ENCODE measurements at regions not wholly inside any gene's neighbourhood (a gene's known extent, or its start where the extent isn't known, plus 50 kb on each side); places are given as distances from the start of the nearest gene placed in this dataset.

GRCh38 chr4:181158971-181159370, 1084.2 kb upstream of the TENM3 start:
- Histone ChIP-seq H2BK15ac (ENCODE audit: low read depth, poor library complexity, severe bottlenecking) (no peak overlapping the region), H2BK120ac (ENCODE audit: low read depth, low read length) (no peak overlapping the region), H2AFZ (ENCODE audit: low read depth, low read length) (no peak overlapping the region), H3K14ac (ENCODE audit: low read length in 2 of 2) (no peak overlapping the region), H4K8ac (ENCODE audit: low read length) (no peak overlapping the region), H3K27ac (ENCODE audit: low read length, poor library complexity, severe bottlenecking) (no peak overlapping the region), H2BK5ac (ENCODE audit: low read depth, low read length, poor library complexity, severe bottlenecking) (no peak overlapping the region), H3K23ac (ENCODE audit: low read length in 2 of 2) (no peak overlapping the region), H3K79me1 (replicated peaks; ENCODE audit: low read length, poor library complexity, severe bottlenecking) (no peaks in the 10 kb centered on the region), H3K9me3 (ENCODE audit: control insufficient read depth, low read length) (no peaks in the 10 kb centered on the region), H3K27me3 (ENCODE audit: control insufficient read depth in 1 of 2, insufficient read depth in 1 of 2, low read length in 2 of 2) (no peaks in the 10 kb centered on the region), H3K4me1 (ENCODE audit: control insufficient read depth, insufficient read depth, low read depth, low read length) (no peaks in the 10 kb centered on the region), H3K4me2 (ENCODE audit: low read length, poor library complexity, severe bottlenecking) (no peak overlapping the region), H3K9ac (ENCODE audit: low read length) (no peak overlapping the region), H3K4ac (ENCODE audit: low read depth in 1 of 2, low read length in 2 of 2) (no peak overlapping the region), H3K36me3 (ENCODE audit: control insufficient read depth in 1 of 2, insufficient read depth in 2 of 2, low read depth in 1 of 2, low read length in 2 of 2) (no peaks in the 10 kb centered on the region), H3K4me3 (ENCODE audit: insufficient read depth in 1 of 2, low read depth in 1 of 2, low read length in 2 of 2) (no peak overlapping the region), H3K18ac (ENCODE audit: low read depth in 1 of 2, low read length in 2 of 2) (no peak overlapping the region), H2BK12ac (ENCODE audit: low read length in 2 of 2) (no peak overlapping the region), H2AK5ac (ENCODE audit: low read length, severe bottlenecking) (no peak overlapping the region), H4K91ac (ENCODE audit: low read length) (no peak overlapping the region)
- DNase-seq = no peak
- 86% methylated on average over 6 of the region's 8 CpGs for WGBS

GRCh38 chr4:181161669-181162068, 1081.5 kb upstream of the TENM3 start:
- Histone ChIP-seq H3K36me3 (ENCODE audit: control insufficient read depth in 1 of 2, insufficient read depth in 2 of 2, low read depth in 1 of 2, low read length in 2 of 2) (no peaks in the 10 kb centered on the region), H2BK15ac (ENCODE audit: low read depth, poor library complexity, severe bottlenecking) (no peak overlapping the region), H3K27ac (ENCODE audit: low read length, poor library complexity, severe bottlenecking) (no peak overlapping the region), H2AFZ (ENCODE audit: low read depth, low read length) (no peak overlapping the region), H3K27me3 (ENCODE audit: control insufficient read depth in 1 of 2, insufficient read depth in 1 of 2, low read length in 2 of 2) (no peaks in the 10 kb centered on the region), H3K14ac (ENCODE audit: low read length in 2 of 2) (no peak overlapping the region), H3K23ac (ENCODE audit: low read length in 2 of 2) (no peak overlapping the region), H3K9ac (ENCODE audit: low read length) (no peak overlapping the region), H2AK5ac (ENCODE audit: low read length, severe bottlenecking) (no peak overlapping the region), H3K4me1 (ENCODE audit: control insufficient read depth, insufficient read depth, low read depth, low read length) (no peaks in the 10 kb centered on the region), H3K18ac (ENCODE audit: low read depth in 1 of 2, low read length in 2 of 2) (no peak overlapping the region), H4K91ac (ENCODE audit: low read length) (no peak overlapping the region), H2BK5ac (ENCODE audit: low read depth, low read length, poor library complexity, severe bottlenecking) (no peak overlapping the region), H3K9me3 (ENCODE audit: control insufficient read depth, low read length) (no peaks in the 10 kb centered on the region), H2BK12ac (ENCODE audit: low read length in 2 of 2) (no peak overlapping the region), H2BK120ac (ENCODE audit: low read depth, low read length) (no peak overlapping the region), H3K4me3 (ENCODE audit: insufficient read depth in 1 of 2, low read depth in 1 of 2, low read length in 2 of 2) (no peak overlapping the region), H3K4ac (ENCODE audit: low read depth in 1 of 2, low read length in 2 of 2) (no peak overlapping the region), H3K4me2 (ENCODE audit: low read length, poor library complexity, severe bottlenecking) (no peak overlapping the region), H4K8ac (ENCODE audit: low read length) (no peak overlapping the region), H3K79me1 (replicated peaks; ENCODE audit: low read length, poor library complexity, severe bottlenecking) (no peaks in the 10 kb centered on the region)
- WGBS = 50% methylated on average over 2 of the region's 4 CpGs
- no peak for DNase-seq

GRCh38 chr4:181162266-181162665, 1080.9 kb upstream of the TENM3 start:
- Histone ChIP-seq H2BK5ac (ENCODE audit: low read depth, low read length, poor library complexity, severe bottlenecking) (no peak overlapping the region), H3K4me3 (ENCODE audit: insufficient read depth in 1 of 2, low read depth in 1 of 2, low read length in 2 of 2) (no peak overlapping the region), H3K9ac (ENCODE audit: low read length) (no peak overlapping the region), H3K9me3 (ENCODE audit: control insufficient read depth, low read length) (no peaks in the 10 kb centered on the region), H3K4me1 (ENCODE audit: control insufficient read depth, insufficient read depth, low read depth, low read length) (no peaks in the 10 kb centered on the region), H3K23ac (ENCODE audit: low read length in 2 of 2) (no peak overlapping the region), H3K18ac (ENCODE audit: low read depth in 1 of 2, low read length in 2 of 2) (no peak overlapping the region), H3K27me3 (ENCODE audit: control insufficient read depth in 1 of 2, insufficient read depth in 1 of 2, low read length in 2 of 2) (no peaks in the 10 kb centered on the region), H3K79me1 (replicated peaks; ENCODE audit: low read length, poor library complexity, severe bottlenecking) (no peaks in the 10 kb centered on the region), H3K14ac (ENCODE audit: low read length in 2 of 2) (no peak overlapping the region), H2BK15ac (ENCODE audit: low read depth, poor library complexity, severe bottlenecking) (no peak overlapping the region), H4K91ac (ENCODE audit: low read length) (no peak overlapping the region), H3K27ac (ENCODE audit: low read length, poor library complexity, severe bottlenecking) (no peak overlapping the region), H4K8ac (ENCODE audit: low read length) (no peak overlapping the region), H2BK120ac (ENCODE audit: low read depth, low read length) (no peak overlapping the region), H2AK5ac (ENCODE audit: low read length, severe bottlenecking) (no peak overlapping the region), H2AFZ (ENCODE audit: low read depth, low read length) (no peak overlapping the region), H3K4ac (ENCODE audit: low read depth in 1 of 2, low read length in 2 of 2) (no peak overlapping the region), H3K36me3 (ENCODE audit: control insufficient read depth in 1 of 2, insufficient read depth in 2 of 2, low read depth in 1 of 2, low read length in 2 of 2) (no peaks in the 10 kb centered on the region), H2BK12ac (ENCODE audit: low read length in 2 of 2) (no peak overlapping the region), H3K4me2 (ENCODE audit: low read length, poor library complexity, severe bottlenecking) (no peak overlapping the region)
- DNase-seq = no peak
- no CpG with 5 or more reads among the region's 2 CpGs for WGBS

GRCh38 chr4:181162676-181163075, 1080.5 kb upstream of the TENM3 start:
- Histone ChIP-seq H3K9ac (ENCODE audit: low read length) (no peak overlapping the region), H3K27ac (ENCODE audit: low read length, poor library complexity, severe bottlenecking) (no peak overlapping the region), H3K4ac (ENCODE audit: low read depth in 1 of 2, low read length in 2 of 2) (no peak overlapping the region), H2BK12ac (ENCODE audit: low read length in 2 of 2) (no peak overlapping the region), H3K79me1 (replicated peaks; ENCODE audit: low read length, poor library complexity, severe bottlenecking) (no peaks in the 10 kb centered on the region), H3K36me3 (ENCODE audit: control insufficient read depth in 1 of 2, insufficient read depth in 2 of 2, low read depth in 1 of 2, low read length in 2 of 2) (no peaks in the 10 kb centered on the region), H3K4me2 (ENCODE audit: low read length, poor library complexity, severe bottlenecking) (no peak overlapping the region), H3K4me3 (ENCODE audit: insufficient read depth in 1 of 2, low read depth in 1 of 2, low read length in 2 of 2) (no peak overlapping the region), H3K4me1 (ENCODE audit: control insufficient read depth, insufficient read depth, low read depth, low read length) (no peaks in the 10 kb centered on the region), H2AK5ac (ENCODE audit: low read length, severe bottlenecking) (no peak overlapping the region), H3K18ac (ENCODE audit: low read depth in 1 of 2, low read length in 2 of 2) (no peak overlapping the region), H3K14ac (ENCODE audit: low read length in 2 of 2) (no peak overlapping the region), H3K27me3 (ENCODE audit: control insufficient read depth in 1 of 2, insufficient read depth in 1 of 2, low read length in 2 of 2) (no peaks in the 10 kb centered on the region), H2BK15ac (ENCODE audit: low read depth, poor library complexity, severe bottlenecking) (no peak overlapping the region), H3K9me3 (ENCODE audit: control insufficient read depth, low read length) (no peaks in the 10 kb centered on the region), H3K23ac (ENCODE audit: low read length in 2 of 2) (no peak overlapping the region), H2BK5ac (ENCODE audit: low read depth, low read length, poor library complexity, severe bottlenecking) (no peak overlapping the region), H4K8ac (ENCODE audit: low read length) (no peak overlapping the region), H4K91ac (ENCODE audit: low read length) (no peak overlapping the region), H2BK120ac (ENCODE audit: low read depth, low read length) (no peak overlapping the region), H2AFZ (ENCODE audit: low read depth, low read length) (no peak overlapping the region)
- WGBS = 77% methylated on average over 4 of the region's 6 CpGs
- DNase-seq = no peak

All from mesenchymal stem cell (in vitro differentiated cells and primary cell).